ENCODE measurements at regions not wholly inside any gene's neighbourhood (a gene's known extent, or its start where the extent isn't known, plus 50 kb on each side); places are given as distances from the start of the nearest gene placed in this dataset.
A peak's percentile ranks its signal among the peaks of the same experiment; 100 is the strongest.
"Not testable (repeated sequence)": the region's sequence is repeated elsewhere in the genome, so short reads cannot be mapped to it uniquely, and the experiment has no call there.

DNA sequence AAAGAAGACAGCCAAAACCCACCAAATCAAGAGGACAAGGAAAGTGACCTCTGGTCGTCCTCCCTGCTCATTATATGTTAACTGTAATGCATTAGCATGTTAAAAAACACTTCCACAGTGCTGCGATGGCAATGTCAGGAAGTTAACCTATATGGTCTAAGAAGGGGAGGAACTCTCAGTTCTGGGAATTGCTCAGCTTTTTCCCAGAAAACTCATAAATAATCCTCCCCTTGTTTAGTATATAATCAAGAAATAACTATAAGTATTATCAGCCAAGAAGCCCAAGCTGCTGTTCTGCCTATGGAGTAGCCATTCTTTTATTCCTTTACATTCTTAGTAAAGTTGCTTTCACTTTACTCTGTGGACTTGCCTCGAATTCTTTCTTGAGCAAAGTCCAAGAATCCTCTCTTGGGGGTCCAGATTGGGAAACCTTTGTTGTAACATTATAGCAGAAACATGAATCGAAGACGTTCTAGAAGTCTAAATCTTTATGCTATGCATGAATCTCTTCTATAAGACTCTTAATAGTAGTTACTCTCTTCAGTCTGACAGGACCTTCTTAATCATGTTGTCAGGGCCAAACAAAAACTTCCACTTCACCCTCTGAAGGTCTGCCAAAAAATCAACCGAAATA, 110.0 kb upstream of the VANGL1 start:
- DNase-seq = no peak

DNA sequence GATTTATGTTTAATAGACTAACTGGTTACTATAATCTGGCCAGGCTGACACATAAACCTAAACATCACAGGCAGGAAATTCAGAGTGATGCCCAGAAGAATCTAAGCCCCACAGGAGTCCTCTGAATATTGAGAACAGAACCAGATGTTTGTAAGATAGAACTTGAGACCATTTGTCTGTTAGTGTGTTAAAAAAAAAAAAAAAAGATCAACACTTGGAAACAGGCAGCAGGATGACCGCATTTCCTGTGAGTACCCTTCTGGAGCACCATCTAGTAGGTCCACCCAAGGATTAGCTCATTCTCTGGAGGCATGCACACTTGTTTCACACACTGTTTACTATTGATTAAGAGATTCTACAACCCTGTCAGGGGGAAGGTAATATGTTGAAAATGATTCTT, 111.4 kb upstream of the VANGL1 start:
- no peak for DNase-seq

DNA sequence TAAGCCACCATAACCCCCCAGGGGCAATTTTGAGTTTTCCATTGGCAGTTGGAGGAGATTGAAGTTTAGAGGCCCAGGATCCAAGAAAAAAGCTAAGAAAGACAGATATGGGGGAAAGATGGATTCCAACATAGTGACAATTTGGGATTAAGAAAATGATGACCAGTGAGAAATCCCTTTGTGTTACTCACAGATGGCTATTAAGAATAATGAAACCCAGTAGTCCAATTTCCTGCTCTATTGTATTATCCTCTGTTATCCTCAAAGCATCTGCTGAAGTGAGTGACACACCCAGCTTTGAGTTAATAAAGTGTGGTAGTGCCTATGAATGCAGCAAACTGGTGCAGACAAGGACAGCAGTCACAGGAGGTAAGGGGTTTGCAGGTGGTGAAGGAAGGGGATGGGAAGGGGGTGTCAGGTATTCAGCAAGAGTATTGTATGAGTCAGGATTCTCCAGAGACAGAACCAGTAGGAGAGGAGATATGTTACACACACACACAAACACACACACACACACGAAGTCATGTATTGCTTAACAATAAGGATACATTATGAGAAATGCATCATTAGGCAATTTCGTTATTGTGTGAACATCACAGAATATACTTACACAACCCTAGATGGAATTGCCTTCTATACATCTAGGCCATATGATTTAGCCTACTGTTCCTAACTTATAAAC, 112.4 kb upstream of the VANGL1 start:
- DNase-seq = peak in 1 of 2 experiments; percentile 18

DNA sequence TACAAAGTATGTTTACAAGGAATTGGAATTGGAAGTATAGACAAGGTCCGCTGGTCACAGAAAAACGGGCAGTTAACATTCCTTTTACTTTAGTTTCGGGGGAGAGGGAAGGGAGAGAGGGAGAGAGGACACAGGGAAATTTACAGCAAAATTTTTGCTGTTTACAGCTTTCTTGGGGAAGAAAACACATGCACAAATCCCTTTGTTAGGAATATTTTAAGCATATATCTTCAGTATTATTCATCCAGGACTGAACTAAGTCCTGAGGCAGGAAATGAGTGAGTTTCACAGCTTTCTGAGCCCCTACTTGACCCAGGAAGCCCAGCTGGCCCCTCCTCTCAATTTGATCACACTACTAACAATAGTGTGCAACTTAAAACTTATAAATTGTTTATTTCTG, 113.4 kb upstream of the VANGL1 start:
- not testable (repeated sequence) for DNase-seq

DNA sequence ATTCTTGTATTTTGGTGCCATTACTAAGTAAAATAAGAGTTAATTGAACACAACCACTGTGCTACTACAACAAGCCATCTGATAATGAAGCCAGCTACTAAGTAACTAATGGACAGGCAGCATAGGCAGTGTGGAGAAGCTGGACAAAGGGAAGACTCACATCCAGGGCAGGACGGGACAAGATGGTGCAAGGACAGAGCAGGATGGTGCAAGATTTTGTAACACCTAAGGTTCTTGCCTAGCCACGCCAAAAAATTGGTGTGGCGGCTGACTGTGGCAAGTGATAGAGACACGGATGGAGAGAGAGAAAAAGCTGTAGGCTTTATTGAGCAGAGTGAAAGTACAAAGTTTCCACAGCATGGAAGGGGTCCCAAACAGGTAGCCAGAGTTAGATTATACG, 114.0 kb upstream of the VANGL1 start:
- DNase-seq = no peak

DNA sequence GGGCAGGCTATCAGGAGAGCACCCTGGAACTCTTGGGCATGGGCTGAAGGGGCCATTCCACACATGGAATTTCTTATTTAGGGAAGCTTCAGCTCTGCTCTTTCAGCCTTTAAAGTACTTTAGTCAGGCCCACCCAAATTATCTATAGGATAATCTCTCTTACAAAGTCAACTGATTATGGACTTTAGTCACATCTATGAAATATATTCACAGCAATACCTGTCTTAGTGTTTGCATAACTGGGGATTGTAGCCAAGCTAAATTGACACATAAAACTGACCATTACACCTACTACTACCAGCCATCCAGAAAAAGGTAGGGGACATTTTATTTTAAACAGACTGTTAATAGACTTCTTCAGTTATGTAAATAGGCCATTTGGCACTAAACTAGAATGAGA, 114.9 kb upstream of the VANGL1 start:
- DNase-seq = no peak

DNA sequence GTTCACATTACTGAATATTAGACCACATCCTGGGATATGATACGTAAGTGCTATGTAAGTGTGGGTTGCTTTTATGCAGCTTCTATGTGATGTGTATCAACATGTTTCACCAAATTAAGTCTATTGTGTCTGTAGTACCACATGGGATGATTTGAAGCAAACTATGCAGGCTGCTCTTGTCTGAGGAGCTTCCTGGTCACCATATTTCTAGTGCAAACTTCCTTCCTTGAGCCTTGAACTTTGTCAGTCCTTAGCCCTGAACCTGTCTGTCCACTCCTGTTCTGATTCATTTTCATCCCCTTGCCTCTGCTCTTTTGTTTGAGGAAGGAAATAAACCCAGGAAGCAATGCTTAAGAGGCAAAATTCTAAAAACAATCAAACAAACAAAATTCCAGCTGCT, 117.5 kb upstream of the VANGL1 start:
- no peak for DNase-seq

DNA sequence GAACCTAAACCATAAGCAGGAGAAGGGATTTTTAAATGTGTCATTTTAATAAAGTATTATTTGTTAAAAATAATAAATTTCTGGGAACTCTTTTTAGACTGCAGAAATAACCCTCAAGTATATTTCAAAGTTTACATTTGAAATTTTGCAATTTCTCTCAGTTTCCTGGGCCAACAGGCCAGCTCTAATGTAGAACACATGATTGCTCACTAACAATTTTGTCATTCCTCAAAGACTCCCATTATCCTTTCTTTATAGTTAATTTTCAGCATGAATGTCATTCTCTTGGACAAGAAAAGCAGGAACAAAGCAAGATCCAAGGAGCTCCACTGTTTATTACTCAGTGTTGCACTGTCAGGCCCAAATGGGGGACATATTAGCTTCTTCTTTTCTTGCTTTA, 119.4 kb upstream of the VANGL1 start:
- no peak for DNase-seq

DNA sequence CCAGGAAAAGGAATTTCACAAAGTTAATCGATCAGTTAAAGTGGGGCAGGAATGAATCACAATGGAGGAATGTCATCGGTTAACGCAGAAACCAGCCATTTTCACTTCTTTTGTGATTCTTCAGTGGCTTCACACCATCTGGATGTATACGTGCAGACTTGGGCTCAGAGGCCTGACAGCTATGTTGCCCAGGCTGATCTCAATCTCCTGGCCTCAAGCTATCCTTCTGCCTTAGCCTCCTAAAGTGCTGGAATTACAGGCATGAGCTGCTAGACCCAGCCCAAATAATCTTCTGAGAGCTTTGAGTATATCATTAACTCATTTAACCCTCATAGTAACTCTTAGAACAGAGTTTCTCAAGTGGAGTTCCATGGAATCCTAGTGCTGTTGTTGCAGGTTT, 126.5 kb upstream of the VANGL1 start:
- DNase-seq = no peak

DNA sequence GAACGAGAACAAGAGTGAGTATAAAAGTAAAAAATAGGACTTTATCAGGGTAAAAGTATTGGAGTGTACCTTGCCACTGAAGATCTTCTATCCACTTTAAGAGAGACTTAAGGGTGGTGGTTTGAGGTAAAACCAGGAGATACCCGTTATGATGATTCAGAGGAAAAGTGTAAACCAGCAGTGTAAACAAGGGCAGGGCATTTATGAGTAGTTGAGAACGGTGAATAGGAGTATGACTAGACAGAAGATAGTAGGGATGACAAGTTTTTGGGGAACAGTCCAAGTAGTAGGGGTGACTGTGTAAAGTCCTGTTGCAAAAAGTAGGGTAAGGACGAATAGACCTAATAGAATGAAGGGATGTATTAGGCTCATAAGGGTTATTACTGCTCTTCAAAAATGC, 131.5 kb upstream of the VANGL1 start:
- DNase-seq = not testable (repeated sequence)

DNA sequence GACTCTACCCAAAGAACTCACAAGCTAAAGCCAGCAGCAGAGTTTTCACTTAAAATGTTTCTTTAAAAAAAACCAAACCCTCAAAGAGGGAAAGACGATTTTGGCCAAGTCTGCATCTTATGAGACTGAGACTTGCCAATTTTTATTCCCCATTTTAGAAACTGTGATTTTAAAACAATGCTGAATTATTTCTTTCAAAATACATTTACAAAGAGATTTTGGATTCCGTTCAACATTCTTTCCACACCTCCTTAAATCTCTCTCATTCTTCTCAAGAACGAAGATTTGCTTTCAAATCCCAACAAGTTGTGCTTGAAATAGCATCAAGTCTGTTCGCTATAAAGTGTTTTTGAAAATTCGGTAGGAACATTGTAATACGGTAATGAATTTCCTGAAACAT, 133.9 kb upstream of the VANGL1 start:
- DNase-seq = no peak

DNA sequence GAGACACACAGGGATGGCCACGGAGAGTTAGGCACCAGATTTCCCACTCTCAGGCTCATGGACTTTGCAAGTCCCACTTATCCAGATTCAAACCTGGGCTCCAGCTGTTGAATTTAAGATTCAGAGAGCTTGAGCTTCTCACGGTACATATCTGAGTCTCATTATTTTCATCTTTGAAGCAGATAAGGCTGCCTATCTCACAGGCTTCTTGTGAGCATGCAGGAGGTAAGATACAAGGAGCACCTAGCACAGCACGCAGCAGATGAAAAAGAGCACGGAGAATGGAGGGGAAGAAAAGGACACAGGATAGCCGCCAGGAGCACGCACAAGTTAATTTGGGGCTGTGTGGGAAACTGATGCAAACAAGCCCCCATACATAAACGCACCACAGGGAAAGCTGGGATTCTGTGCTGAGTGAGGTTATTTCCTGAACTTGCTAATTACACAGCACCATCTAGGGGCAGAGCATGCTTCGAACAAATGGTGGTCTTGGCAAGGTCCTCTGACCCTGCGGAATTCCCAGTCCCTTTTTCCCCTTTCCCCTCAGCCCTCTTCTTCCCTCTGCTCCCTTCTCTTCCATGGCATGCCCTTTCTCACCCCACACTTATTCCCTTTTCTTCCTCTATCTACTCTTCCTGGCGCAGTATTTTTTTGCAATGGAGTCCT, 134.7 kb upstream of the VANGL1 start:
- DNase-seq = peak in 1 of 2 experiments; percentile 53

DNA sequence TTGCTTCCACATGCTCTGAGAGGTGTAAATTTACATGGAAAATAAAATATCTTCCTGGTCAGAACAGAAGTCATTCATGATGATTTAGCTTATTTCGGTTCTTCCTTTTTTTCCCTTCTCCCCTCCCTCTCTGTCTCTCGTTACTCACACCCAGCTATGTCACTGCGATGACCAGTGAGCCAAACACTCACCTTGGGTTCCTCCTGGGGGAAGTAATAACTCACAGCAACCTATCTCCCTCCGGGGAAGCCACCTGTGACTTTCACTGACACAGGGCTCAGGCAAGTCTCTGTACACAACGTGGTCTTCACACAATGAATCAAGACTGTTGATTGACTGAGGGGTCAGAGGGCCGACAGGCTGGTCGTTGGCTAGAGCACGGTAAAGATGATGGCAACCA, 135.3 kb upstream of the VANGL1 start:
- no peak for DNase-seq

DNA sequence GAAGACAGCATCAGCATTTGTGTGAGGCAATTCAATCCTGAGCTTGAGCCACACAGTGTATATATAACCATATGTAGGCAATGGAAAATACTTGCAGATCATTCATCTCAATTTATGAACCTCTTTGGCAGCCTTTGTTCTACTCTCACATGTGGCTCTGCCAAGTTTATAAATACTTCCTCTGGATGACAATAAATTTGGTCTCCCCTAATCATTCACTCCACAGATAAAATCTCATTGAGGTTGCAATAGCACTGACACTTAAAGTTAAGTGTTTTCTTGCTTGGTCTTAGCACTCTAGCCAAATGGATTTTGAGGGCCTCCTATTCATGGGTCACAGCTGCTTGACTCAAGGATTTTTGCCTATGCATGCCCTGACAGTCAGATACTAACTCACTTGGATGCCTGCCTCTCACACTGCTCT, 136.6 kb upstream of the VANGL1 start:
- no peak for DNase-seq

DNA sequence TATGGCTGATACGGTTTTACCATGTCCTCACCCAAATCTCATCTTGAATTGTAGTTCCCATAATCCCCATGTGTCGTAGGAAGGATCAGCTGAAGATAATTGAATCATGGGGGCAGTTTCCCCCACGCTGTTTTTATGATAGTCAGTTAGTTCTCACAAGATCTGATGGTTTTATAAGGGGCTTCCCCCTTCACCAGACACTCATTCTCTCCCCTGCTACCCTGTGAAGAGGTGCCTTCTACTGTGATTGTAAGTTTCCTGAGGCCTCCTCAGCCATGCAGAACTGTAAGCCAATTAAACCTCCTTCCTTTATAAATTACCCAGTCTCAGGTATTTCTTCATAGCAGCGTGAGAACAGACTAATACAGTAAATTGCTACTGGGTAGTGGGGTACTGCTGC, 139.6 kb upstream of the VANGL1 start:
- DNase-seq = not testable (repeated sequence)

DNA sequence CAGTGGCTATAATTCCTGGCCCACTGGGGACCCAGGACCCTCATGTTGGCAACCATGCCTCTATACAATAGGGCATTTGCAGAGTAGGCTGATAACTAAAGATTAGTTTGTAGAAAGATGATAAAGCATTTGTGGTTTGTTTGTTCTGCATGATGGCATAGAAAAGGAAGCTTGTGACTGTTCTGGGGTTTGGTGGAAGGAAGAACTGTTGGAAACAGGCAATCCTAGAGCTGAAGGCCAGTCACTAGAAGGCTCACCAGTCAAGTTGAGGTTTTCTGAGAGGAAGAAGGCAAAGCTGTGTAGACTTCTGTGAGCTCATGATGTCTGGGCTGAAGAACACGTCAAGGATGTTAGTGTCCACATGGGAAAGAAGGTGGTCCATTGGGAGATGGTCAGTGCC, 140.3 kb upstream of the VANGL1 start:
- DNase-seq = no peak

DNA sequence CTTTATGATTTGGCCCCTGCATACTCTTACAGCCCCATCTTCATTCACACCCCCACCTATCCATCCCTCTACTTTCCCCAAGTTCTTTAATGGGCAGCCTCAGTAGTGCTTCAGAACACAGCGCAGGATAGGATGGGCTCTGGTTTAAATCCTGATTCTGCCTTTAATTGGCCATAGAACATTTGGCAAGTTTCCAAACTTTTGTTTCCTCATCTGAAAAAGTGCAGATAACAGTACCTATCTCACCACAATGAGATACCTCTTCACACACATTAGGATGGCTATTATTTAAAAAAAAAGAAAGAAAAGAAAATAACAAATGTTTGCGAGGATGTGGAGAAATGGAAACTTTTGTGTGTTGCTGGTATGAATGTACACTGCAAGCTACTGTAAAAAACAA, 142.5 kb upstream of the VANGL1 start:
- no peak for DNase-seq

DNA sequence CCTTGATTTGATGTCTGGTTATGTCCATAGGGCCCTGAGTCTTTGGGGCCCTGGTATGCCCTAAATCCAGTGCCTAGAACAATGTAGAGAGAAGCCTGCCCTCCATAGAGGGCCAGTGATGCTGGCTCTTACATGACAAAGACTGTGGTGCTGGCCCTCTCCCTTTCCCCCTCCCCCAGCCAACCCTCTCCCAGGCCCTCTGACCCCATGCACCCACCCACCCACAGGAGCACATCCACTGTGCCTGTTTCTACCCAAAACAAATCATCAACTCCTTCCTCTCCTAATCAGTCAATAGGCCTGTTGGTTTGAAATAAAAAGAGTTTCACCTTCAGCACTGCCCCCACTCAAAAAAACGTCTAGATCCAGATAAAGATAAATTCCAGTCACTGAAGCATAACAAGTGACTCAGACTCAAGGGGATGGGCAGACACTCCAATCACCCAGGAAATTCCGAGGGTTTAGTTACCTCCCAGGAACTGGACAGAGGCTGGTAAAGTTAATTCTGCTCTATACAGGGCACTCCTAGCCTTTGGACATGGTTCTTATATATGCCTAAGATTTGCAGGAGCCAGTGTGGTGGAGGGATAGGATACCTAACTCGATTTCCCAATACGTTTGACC, 144.8 kb upstream of the VANGL1 start:
- DNase-seq = no peak

DNA sequence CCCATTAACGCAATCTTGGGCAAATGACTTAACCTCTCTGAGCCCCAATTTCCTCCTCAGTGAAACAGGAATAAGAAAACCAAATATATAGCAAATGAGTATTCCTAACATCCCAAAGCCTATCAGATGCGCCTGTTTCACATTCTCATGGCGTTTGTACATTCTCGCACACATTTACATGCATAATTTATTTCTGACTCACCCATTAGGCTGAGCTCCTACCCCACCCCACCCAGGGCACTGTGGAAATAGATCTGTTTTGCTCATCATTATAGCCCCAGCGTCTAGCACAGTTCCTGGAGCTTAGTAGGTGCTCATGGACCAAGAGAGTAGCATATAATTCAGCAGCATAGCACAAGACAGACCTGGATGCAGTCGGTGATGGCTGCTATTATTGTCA, 146.1 kb upstream of the VANGL1 start:
- no peak for DNase-seq

DNA sequence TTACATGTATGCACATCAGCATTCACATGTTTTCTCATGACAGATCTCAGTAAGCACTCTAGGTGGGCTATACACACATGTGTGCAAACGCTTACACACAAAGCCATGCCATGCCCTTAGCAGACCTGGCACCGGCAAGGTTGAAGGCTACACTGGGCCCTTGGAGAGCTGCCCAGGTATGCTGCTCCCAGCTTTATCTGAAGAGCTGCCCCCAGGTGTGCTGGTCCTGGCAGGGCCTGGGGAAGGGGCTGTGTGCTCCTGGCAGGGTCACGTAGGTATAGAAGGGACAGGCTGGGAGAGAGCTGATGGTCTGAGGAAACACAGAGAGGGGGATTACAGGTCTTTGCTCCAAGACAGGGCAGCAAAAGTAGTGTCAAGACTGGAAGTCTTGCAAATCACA, 146.7 kb upstream of the VANGL1 start:
- no peak for DNase-seq

DNA sequence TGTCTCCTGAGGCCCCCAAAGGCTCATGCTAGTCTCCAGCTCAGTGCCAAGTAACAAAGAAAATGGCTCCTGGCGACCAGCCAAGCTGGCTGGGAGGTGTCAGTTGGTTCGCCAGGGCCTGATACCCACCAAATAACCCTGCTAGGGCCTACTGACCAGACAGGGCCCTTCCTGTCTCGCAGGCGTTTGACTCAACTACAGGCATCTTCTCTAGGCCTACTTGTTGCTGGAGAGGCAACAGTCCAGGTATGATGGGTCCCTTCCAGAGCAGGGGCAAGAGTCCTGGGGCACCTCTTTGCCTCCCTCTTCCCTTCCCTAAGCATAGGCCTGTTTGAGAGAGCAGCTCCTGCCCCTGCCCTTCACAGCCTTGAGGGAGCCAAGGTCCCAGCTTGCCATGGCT, 147.9 kb upstream of the VANGL1 start:
- DNase-seq = no peak

DNA sequence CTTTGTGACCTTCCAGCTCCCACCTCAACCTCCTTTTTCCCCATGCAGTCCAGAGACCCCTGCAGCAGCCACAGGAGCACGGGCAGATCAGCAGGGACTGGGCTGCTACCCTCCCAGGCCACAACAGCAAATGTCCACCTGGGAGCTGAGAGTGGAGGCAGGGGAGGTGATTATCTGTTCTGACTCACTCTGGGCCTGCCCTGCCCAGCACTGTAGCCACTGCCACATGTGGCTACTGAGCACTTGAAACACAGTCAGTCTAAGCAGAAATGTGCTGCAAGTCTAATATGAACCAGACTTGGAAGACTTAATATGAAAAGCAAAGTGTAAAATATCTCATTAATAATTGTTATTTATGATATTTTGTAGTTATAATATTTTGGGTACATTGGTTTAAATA, 148.9 kb upstream of the VANGL1 start:
- no peak for DNase-seq

DNA sequence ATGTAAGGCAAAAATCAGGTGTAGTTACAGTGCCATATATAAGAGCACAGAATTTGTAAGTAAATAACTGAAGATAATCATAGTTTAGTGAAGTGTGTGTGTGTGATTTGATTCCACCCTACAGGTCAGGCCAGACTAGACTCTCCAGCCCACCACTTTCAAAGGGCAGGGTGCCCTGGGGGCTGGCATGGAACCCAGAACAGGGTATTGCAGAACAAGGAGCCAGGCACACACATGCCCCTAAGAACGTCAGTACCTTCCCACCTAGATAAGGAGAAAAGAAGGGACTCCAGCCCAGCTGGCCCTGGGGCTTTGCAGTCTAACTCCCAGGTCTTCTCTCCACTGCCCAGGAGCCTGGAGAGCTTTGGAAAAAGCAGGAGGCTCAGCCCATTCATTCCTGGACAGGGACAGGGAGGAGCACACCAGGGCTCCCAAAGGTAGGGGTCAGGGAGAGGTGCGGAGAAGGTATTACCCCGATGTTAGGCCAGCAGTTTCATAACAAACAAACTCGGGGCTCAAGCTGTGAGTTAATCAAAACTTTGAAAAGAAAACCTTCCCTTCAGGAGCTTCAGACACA, 149.7 kb upstream of the VANGL1 start:
- DNase-seq = no peak
